ENCODE measurements at regions not wholly inside any gene's neighbourhood (a gene's known extent, or its start where the extent isn't known, plus 50 kb on each side); places are given as distances from the start of the nearest gene placed in this dataset.

DNA sequence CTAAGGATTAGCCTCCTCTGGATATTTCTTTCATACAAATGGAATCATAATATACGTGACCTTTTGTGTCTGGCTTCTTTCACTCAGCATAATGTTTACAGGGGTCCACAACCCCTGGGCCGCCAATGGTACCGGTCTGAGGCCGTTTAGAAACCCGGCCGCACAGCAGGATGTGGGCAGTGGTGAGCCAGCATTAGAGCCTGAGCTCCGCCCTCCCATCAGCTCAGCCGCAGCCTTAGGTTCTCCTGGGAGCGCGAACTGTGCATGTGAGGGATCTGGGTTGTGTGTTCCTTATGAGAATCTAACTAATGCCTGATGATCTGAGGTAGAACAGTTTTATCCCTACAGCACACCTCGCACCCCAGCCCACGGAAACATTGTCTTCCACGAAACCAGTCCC lies 229.7 kb downstream of the ICE1 start:
- Histone ChIP-seq H3K4me3 (no peak overlapping the region), H3K4me1 (no peaks in the 10 kb centered on the region), H3K9ac (no peak overlapping the region), H4K20me1 (ENCODE audit: low read depth) (no peaks in the 10 kb centered on the region), H3K36me3 (no peaks in the 10 kb centered on the region), H3F3A (ENCODE audit: low read depth) (no peaks in the 10 kb centered on the region), H3K4me2 (no peak overlapping the region), H3K27ac (no peak overlapping the region), H3K27me3 (no peaks in the 10 kb centered on the region), H2AFZ (replicated peaks) (no peak overlapping the region), H3K9me3 (ENCODE audit: low read depth) (no peaks in the 10 kb centered on the region), H3K79me2 (ENCODE audit: low read depth) (no peaks in the 10 kb centered on the region)
- H3K4me1 Mint-ChIP-seq = no peaks in the 10 kb centered on the region
- no peaks in the 10 kb centered on the region for H3K36me3 Mint-ChIP-seq
- DNase-seq (ENCODE audit: low spot score) = no peak
- H3K4me3 Mint-ChIP-seq = no peak overlapping the region
- TF ChIP-seq EZH2 (IDR thresholded peaks at IDR 0.05) = no peak
- TF ChIP-seq EZH2phosphoT487 (IDR thresholded peaks at IDR 0.05) = no peak
- TF ChIP-seq, protein P1, sequence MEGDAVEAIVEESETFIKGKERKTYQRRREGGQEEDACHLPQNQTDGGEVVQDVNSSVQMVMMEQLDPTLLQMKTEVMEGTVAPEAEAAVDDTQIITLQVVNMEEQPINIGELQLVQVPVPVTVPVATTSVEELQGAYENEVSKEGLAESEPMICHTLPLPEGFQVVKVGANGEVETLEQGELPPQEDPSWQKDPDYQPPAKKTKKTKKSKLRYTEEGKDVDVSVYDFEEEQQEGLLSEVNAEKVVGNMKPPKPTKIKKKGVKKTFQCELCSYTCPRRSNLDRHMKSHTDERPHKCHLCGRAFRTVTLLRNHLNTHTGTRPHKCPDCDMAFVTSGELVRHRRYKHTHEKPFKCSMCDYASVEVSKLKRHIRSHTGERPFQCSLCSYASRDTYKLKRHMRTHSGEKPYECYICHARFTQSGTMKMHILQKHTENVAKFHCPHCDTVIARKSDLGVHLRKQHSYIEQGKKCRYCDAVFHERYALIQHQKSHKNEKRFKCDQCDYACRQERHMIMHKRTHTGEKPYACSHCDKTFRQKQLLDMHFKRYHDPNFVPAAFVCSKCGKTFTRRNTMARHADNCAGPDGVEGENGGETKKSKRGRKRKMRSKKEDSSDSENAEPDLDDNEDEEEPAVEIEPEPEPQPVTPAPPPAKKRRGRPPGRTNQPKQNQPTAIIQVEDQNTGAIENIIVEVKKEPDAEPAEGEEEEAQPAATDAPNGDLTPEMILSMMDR (IDR thresholded peaks at IDR 0.05) = no peak
- H3K27ac Mint-ChIP-seq = no peak overlapping the region
- peaks cover 5% of the 10 kb centered on the region for H3K9me3 Mint-ChIP-seq
- H3K27me3 Mint-ChIP-seq (ENCODE audit: insufficient read depth, low read depth) = peaks cover 2% of the 10 kb centered on the region

DNA sequence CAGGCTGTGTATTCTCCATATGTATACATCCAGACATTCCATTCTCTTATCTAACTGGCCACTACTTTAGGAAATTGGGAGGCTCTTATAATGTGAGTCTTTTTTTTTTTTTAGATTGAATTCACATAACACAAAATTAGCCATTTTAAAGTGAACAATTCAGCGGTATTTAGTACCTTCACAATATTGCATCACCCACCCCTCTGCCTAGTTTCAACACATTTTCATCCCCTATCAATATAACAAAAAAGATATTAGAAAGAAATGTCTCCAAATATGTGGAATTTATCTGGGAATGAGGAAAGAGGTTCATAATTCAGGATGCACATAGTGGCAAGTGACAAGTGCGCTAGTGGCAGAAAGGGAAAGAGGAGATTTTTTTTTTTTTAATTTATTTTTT lies 228.5 kb downstream of the ICE1 start:
- no peak overlapping the region for H3K27ac ChIP-seq
- no peaks in the 10 kb centered on the region for H3F3A ChIP-seq (ENCODE audit: low read depth)
- H3K4me3 ChIP-seq = no peak overlapping the region
- no peaks in the 10 kb centered on the region for H3K27me3 ChIP-seq
- H3K9me3 Mint-ChIP-seq = peaks cover 5% of the 10 kb centered on the region
- H2AFZ ChIP-seq (replicated peaks) = no peak overlapping the region
- H3K4me1 Mint-ChIP-seq = no peaks in the 10 kb centered on the region
- H3K79me2 ChIP-seq (ENCODE audit: low read depth) = no peaks in the 10 kb centered on the region
- no peaks in the 10 kb centered on the region for H4K20me1 ChIP-seq (ENCODE audit: low read depth)
- H3K9me3 ChIP-seq (ENCODE audit: low read depth) = no peaks in the 10 kb centered on the region
- no peaks in the 10 kb centered on the region for H3K4me1 ChIP-seq
- DNase-seq (ENCODE audit: low spot score) = no peak
- no peak overlapping the region for H3K9ac ChIP-seq
- no peaks in the 10 kb centered on the region for H3K36me3 Mint-ChIP-seq
- TF ChIP-seq EZH2 (IDR thresholded peaks at IDR 0.05) (no peak), EZH2phosphoT487 (IDR thresholded peaks at IDR 0.05) (no peak)
- TF ChIP-seq, protein P1 (IDR thresholded peaks at IDR 0.05) = no peak
- H3K27me3 Mint-ChIP-seq (ENCODE audit: insufficient read depth, low read depth) = peaks cover 2% of the 10 kb centered on the region
- no peak overlapping the region for H3K27ac Mint-ChIP-seq
- H3K4me3 Mint-ChIP-seq = no peak overlapping the region
- no peak overlapping the region for H3K4me2 ChIP-seq
- no peaks in the 10 kb centered on the region for H3K36me3 ChIP-seq

DNA sequence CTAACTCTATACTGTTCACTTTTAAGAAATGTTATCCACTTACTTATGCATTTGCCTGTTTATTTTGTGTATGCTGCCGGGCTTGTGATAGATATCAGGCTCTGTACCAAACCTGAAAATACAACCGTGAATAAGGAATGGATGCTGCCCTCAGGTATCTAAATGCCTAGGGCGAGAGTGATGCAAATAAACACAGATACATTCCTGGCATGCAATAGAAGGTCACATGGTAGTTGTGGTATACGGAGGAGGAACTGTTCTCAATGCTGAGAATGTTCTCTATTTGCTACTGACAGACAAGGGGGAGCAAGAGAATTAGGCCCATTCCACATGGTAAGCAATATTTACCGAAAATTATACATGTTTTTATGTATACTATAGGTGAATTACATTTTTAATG lies 227.8 kb downstream of the ICE1 start:
- no peak for TF ChIP-seq EZH2 (IDR thresholded peaks at IDR 0.05)
- TF ChIP-seq, protein P1 (IDR thresholded peaks at IDR 0.05) = no peak
- TF ChIP-seq EZH2phosphoT487 (IDR thresholded peaks at IDR 0.05) = no peak
- no peak overlapping the region for H2AFZ ChIP-seq (replicated peaks)
- no peak overlapping the region for H3K27ac ChIP-seq
- H4K20me1 ChIP-seq (ENCODE audit: low read depth) = no peaks in the 10 kb centered on the region
- peaks cover 2% of the 10 kb centered on the region for H3K27me3 Mint-ChIP-seq (ENCODE audit: insufficient read depth, low read depth)
- H3K36me3 Mint-ChIP-seq = no peaks in the 10 kb centered on the region
- H3K4me3 Mint-ChIP-seq = no peak overlapping the region
- H3K27ac Mint-ChIP-seq = no peak overlapping the region
- H3K4me2 ChIP-seq = no peak overlapping the region
- H3K4me1 ChIP-seq = no peaks in the 10 kb centered on the region
- H3K79me2 ChIP-seq (ENCODE audit: low read depth) = no peaks in the 10 kb centered on the region
- no peaks in the 10 kb centered on the region for H3F3A ChIP-seq (ENCODE audit: low read depth)
- peaks cover 5% of the 10 kb centered on the region for H3K9me3 Mint-ChIP-seq
- DNase-seq (ENCODE audit: low spot score) = no peak
- no peaks in the 10 kb centered on the region for H3K4me1 Mint-ChIP-seq
- H3K4me3 ChIP-seq = no peak overlapping the region
- H3K9me3 ChIP-seq (ENCODE audit: low read depth) = no peaks in the 10 kb centered on the region
- no peak overlapping the region for H3K9ac ChIP-seq
- no peaks in the 10 kb centered on the region for H3K36me3 ChIP-seq
- no peaks in the 10 kb centered on the region for H3K27me3 ChIP-seq

All from neural progenitor cell (in vitro differentiated cells).